B cell (primary cell): ENCODE measurements at regions not wholly inside any gene's neighbourhood (a gene's known extent, or its start where the extent isn't known, plus 50 kb on each side); places are given as distances from the start of the nearest gene placed in this dataset.

Source experiments
- EZH2 ChIP-seq: IDR thresholded peaks from 2 replicates; pipeline ENCODE4 v1.6.1; 2012; ENCODE audit warnings: borderline replicate concordance, low read depth, mild to moderate bottlenecking, moderate library complexity, low read length; ENCODE audit not compliant: insufficient read depth, poor library complexity, severe bottlenecking
- TF ChIP-seq, protein P1 (sequence below): fragments of 200-600 bp; IDR thresholded peaks from one replicate; pipeline ENCODE4 v1.8.0; 2022; ENCODE audit warnings: antibody characterized with exemption, mild to moderate bottlenecking

DNA sequence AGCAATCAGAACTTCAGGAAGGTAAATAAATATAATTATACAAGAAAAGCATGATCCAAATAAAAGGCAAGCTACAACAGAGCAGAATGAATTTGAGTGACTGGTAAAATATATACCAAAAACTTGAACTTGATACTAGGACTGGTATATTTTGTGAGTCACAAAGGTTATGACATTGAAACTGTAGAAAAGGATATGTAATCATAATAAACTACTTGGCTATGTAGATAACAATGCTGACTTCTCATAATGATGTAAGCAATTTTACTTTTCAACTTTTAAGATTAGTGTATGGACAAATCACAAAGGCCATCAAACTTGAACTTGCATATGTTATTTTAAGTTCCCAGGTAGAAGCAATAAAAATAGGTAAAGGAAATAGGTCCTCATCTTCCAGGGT is 384.5 kb upstream of the NECTIN3 start:
- TF ChIP-seq, protein P1, sequence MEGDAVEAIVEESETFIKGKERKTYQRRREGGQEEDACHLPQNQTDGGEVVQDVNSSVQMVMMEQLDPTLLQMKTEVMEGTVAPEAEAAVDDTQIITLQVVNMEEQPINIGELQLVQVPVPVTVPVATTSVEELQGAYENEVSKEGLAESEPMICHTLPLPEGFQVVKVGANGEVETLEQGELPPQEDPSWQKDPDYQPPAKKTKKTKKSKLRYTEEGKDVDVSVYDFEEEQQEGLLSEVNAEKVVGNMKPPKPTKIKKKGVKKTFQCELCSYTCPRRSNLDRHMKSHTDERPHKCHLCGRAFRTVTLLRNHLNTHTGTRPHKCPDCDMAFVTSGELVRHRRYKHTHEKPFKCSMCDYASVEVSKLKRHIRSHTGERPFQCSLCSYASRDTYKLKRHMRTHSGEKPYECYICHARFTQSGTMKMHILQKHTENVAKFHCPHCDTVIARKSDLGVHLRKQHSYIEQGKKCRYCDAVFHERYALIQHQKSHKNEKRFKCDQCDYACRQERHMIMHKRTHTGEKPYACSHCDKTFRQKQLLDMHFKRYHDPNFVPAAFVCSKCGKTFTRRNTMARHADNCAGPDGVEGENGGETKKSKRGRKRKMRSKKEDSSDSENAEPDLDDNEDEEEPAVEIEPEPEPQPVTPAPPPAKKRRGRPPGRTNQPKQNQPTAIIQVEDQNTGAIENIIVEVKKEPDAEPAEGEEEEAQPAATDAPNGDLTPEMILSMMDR: no peak
- no peak for TF ChIP-seq EZH2
